Kidney (tissue), 13 donors: ENCODE measurements at regions not wholly inside any gene's neighbourhood (a gene's known extent, or its start where the extent isn't known, plus 50 kb on each side); places are given as distances from the start of the nearest gene placed in this dataset.
A peak's percentile ranks its signal among the peaks of the same experiment; 100 is the strongest.

Experiments used
- DNase-seq, 5 donors: peaks; one replicate each; pipeline ENCODE4 v3.0.0-alpha.2; 2013 to 2020
- FAIRE-seq: peaks from 2 replicates; lab custom pipeline; 2012; peaks lifted over from hg19 to GRCh38; lab: Jason Lieb, UNC
- H3K27ac ChIP-seq, 2 donors: one replicate each; pipeline ENCODE4 v1.7.0; 2013; ENCODE audit warnings: low read depth in 2 of 2, low read length in 2 of 2, inconsistent platforms in 1 of 2
- H3K27me3 ChIP-seq: one replicate; pipeline ENCODE4 v1.7.1; 2013; ENCODE audit warnings: low read length, inconsistent platforms; ENCODE audit not compliant: control insufficient read depth, insufficient read depth
- H3K36me3 ChIP-seq, 3 donors: one replicate each; pipeline versions ENCODE4 v1.7.0 to v1.7.1; 2013; ENCODE audit warnings: low read length in 3 of 3, control low read depth in 1 of 3, inconsistent platforms in 1 of 3; ENCODE audit not compliant: insufficient read depth in 3 of 3, control insufficient read depth in 2 of 3
- H3K4me1 ChIP-seq, 3 donors: one replicate each; pipeline versions ENCODE4 v1.7.0 to v1.7.1; 2013; ENCODE audit warnings: low read length in 3 of 3, inconsistent platforms in 1 of 3, low read depth in 1 of 3; ENCODE audit not compliant: control insufficient read depth in 2 of 3, insufficient read depth in 2 of 3
- H3K4me3 ChIP-seq, 3 donors: one replicate each; pipeline versions ENCODE4 v1.7.0 to v1.8.1; 2013; ENCODE audit warnings: low read length in 3 of 3, control low read depth in 1 of 3, inconsistent platforms in 1 of 3
- H3K9ac ChIP-seq, 3 donors: one replicate each; pipeline versions ENCODE4 v1.7.0 to v1.7.1; 2013; ENCODE audit warnings: low read length in 3 of 3, control low read depth in 1 of 3, inconsistent platforms in 1 of 3
- H3K9me3 ChIP-seq, 3 donors: one replicate each; pipeline versions ENCODE4 v1.7.0 to v1.7.1; 2013; ENCODE audit warnings: low read length in 3 of 3, control low read depth in 1 of 3, inconsistent platforms in 1 of 3; ENCODE audit not compliant: control insufficient read depth in 2 of 3, insufficient read depth in 1 of 3
- intact Hi-C: fragments of 100-400 bp; cut with DNase I; formaldehyde crosslinking; loops from one replicate; pipeline ENCODE4 v1.11.1; 2022
- TF ChIP-seq, protein P1 (sequence below): IDR thresholded peaks from 3 replicates; pipeline ENCODE4 v1.5.1; 2012; ENCODE audit warnings: mild to moderate bottlenecking, moderate library complexity, borderline replicate concordance; ENCODE audit not compliant: insufficient read depth; ENCODE audit errors: extremely low read depth
- donor health status: control.
- donor health status: control.
- donor health status: control.
- donor health status: control.
- donor health status: control.
- donor health status: DM: yes; HTN: yes; CAD: no.
- donor health status: Normal renal cell carcinoma (clear cell type).

DNA sequence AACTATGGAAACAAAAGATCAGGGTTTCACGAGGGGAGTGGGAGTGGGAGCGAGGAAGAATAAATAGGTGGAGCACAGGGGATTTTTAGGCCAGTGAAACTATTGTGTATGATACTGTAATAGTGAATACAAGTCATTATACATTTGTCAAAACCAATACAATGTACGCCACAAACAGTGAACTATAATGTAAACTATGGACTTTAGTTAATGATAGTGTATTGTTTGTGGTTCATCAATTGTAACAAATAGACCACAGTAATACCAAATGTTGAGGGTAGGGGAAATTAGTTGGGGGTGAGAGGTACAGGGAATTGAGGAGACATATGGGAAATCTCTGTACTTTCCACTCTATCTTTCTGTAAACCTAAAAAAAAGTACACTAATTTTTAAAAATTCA lies 218.4 kb downstream of the FRK start:
- H3K27me3 ChIP-seq = no peaks in the 10 kb centered on the region
- H3K4me1 ChIP-seq = no peaks in the 10 kb centered on the region
- FAIRE-seq = no peak
- no peak overlapping the region for H3K9ac ChIP-seq
- no peaks in the 10 kb centered on the region for H3K9me3 ChIP-seq
- H3K27ac ChIP-seq = no peak overlapping the region
- TF ChIP-seq, protein P1, sequence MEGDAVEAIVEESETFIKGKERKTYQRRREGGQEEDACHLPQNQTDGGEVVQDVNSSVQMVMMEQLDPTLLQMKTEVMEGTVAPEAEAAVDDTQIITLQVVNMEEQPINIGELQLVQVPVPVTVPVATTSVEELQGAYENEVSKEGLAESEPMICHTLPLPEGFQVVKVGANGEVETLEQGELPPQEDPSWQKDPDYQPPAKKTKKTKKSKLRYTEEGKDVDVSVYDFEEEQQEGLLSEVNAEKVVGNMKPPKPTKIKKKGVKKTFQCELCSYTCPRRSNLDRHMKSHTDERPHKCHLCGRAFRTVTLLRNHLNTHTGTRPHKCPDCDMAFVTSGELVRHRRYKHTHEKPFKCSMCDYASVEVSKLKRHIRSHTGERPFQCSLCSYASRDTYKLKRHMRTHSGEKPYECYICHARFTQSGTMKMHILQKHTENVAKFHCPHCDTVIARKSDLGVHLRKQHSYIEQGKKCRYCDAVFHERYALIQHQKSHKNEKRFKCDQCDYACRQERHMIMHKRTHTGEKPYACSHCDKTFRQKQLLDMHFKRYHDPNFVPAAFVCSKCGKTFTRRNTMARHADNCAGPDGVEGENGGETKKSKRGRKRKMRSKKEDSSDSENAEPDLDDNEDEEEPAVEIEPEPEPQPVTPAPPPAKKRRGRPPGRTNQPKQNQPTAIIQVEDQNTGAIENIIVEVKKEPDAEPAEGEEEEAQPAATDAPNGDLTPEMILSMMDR = no peak
- no peaks in the 10 kb centered on the region for H3K36me3 ChIP-seq
- no peak overlapping the region for H3K4me3 ChIP-seq
- intact Hi-C loops = no loop called here
- DNase-seq = no peak

DNA sequence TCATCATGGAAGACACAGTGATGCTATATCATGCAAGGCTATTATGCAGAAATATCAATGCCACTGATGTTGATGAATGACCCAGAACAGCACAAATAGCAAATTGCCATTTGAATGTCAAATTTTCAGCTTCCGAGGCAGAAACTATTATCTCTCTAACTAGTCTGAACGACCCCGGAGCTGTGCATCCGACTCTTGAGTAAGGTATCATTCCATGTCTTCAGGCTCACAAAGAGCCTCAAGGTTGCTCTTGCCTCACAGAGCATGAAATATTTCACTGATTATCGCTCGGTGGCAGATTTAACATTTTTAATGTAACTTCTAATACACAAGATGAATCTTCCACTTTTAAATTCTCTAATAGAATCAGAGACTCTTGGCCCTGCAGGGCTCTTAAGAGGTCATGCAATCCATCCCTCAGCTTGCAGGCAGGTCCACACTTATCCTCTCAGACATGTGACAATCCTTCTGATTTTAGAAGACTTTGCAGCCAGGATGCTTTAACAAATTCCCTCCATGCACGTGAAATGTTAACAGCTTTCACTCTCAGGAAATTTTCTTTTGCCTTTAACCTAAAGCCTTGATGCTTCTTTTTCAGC lies 221.0 kb downstream of the FRK start:
- Histone ChIP-seq H3K36me3 (no peaks in the 10 kb centered on the region), H3K9ac (no peak overlapping the region), H3K4me3 (no peak overlapping the region), H3K27ac (no peak overlapping the region), H3K27me3 (no peaks in the 10 kb centered on the region), H3K9me3 (no peaks in the 10 kb centered on the region), H3K4me1 (no peaks in the 10 kb centered on the region)
- DNase-seq = no peak
- FAIRE-seq = no peak
- TF ChIP-seq, protein P1 = no peak
- intact Hi-C loops = no loop called here

DNA sequence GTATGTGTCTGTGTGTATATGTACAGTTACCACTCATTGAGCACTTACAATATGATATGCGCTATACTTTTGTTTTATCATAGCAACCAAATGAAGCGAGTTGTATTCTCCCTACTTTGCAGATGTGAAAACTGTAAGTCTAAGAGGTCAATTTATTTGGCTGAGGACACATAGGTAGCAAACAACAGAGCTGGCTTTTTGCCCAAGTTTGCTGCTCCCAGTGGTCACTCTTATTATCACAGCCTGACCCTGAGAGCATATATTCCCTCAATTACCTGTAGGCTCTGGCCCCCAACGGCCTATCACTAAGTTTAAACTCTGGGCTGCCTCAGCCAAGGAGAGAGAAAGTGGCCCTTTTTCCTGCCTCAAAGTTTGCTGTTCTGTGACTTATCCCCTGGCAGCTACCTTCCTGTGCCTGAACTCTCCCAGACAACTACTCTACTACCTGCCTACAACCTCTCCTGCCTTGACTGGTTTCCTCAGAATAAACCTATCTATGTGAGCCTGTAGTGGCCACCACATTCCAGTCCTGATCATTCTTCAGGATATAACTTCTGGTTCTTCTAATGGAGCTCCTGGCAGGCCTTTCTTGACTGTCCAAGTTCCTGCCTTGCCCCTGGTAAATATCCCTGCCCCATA lies 221.8 kb downstream of the FRK start:
- DNase-seq (peak in 1 of 5 donors; percentile 6), FAIRE-seq (no peak)
- Histone ChIP-seq H3K36me3 (no peaks in the 10 kb centered on the region), H3K27me3 (no peaks in the 10 kb centered on the region), H3K9me3 (no peaks in the 10 kb centered on the region), H3K4me1 (no peaks in the 10 kb centered on the region), H3K27ac (no peak overlapping the region), H3K4me3 (no peak overlapping the region), H3K9ac (no peak overlapping the region)
- TF ChIP-seq, protein P1 = peak; percentile 48
- intact Hi-C loops = no loop called here
